OCI-LY1 (cell line): ENCODE measurements at regions not wholly inside any gene's neighbourhood (a gene's known extent, or its start where the extent isn't known, plus 50 kb on each side); places are given as distances from the start of the nearest gene placed in this dataset.

Experiments
- H2AFZ ChIP-seq: fragments of 200-600 bp; sonication (generic), shearing (Covaris generic); 2 replicates; pipeline ENCODE4 v1.6.0; 2014; ENCODE audit warnings: antibody characterized with exemption, mild to moderate bottlenecking, low read length
- H3F3A ChIP-seq: fragments of 200-600 bp; sonication (generic), shearing (Covaris generic); 2 replicates; pipeline ENCODE4 v1.6.0; 2014; ENCODE audit warnings: mild to moderate bottlenecking, antibody characterized with exemption, low read length, moderate library complexity; ENCODE audit not compliant: insufficient read depth
- H3K27ac ChIP-seq: fragments of 200-600 bp; sonication (generic); 2 replicates; pipeline ENCODE4 v1.5.1; 2014; ENCODE audit warnings: low read length, mixed run types, mild to moderate bottlenecking, low read depth; ENCODE audit not compliant: poor library complexity, severe bottlenecking
- H3K27me3 ChIP-seq: fragments of 200-600 bp; sonication (generic); 2 replicates; pipeline ENCODE4 v1.6.0; 2014; ENCODE audit warnings: antibody characterized with exemption, mild to moderate bottlenecking, low read length, moderate library complexity; ENCODE audit not compliant: insufficient read depth
- H3K36me3 ChIP-seq: fragments of 200-600 bp; sonication (generic); 2 replicates; pipeline ENCODE4 v1.6.1; 2014; ENCODE audit warnings: mild to moderate bottlenecking, antibody characterized with exemption, low read length, moderate library complexity, mixed read lengths; ENCODE audit not compliant: insufficient read depth
- H3K4me1 ChIP-seq: fragments of 200-600 bp; sonication (generic); 2 replicates; pipeline ENCODE4 v1.5.1; 2014; ENCODE audit warnings: mild to moderate bottlenecking, low read length, moderate library complexity; ENCODE audit not compliant: insufficient read depth, severe bottlenecking
- H3K4me2 ChIP-seq: fragments of 200-600 bp; sonication (generic), shearing (Covaris generic); 2 replicates; pipeline ENCODE4 v1.6.1; 2014; ENCODE audit warnings: low read length
- H3K4me3 ChIP-seq: fragments of 200-600 bp; sonication (generic); 2 replicates; pipeline ENCODE4 v1.5.1; 2014; ENCODE audit warnings: low read length, low read depth, mild to moderate bottlenecking, mixed read lengths; ENCODE audit not compliant: poor library complexity, severe bottlenecking
- H3K79me2 ChIP-seq: fragments of 200-600 bp; shearing (Covaris generic); 2 replicates; pipeline ENCODE4 v1.6.1; 2016; ENCODE audit warnings: mixed run types, low read length, mixed read lengths; ENCODE audit not compliant: insufficient read depth
- H3K9ac ChIP-seq: fragments of 200-600 bp; sonication (generic), shearing (Covaris generic); 2 replicates; pipeline ENCODE4 v1.6.1; 2014; ENCODE audit warnings: mild to moderate bottlenecking, low read length, mixed read lengths
- H3K9me2 ChIP-seq: fragments of 200-600 bp; sonication (generic), shearing (Covaris generic); 2 replicates; pipeline ENCODE4 v1.6.1; 2014; ENCODE audit warnings: low read depth, mild to moderate bottlenecking, low read length, mixed read lengths
- H3K9me3 ChIP-seq: fragments of 200-600 bp; shearing (Covaris generic); 2 replicates; pipeline ENCODE4 v1.6.1; 2014; ENCODE audit warnings: low read length, mixed read lengths
- H4K20me1 ChIP-seq: fragments of 200-600 bp; sonication (generic), shearing (Covaris generic); 2 replicates; pipeline ENCODE4 v1.6.0; 2016; ENCODE audit warnings: mild to moderate bottlenecking, low read length; ENCODE audit not compliant: insufficient read depth
- EZH2 ChIP-seq: fragments of 200-600 bp; sonication (generic), shearing (Covaris generic); IDR thresholded peaks from 2 replicates; pipeline ENCODE4 v1.8.0; 2017; ENCODE audit warnings: borderline replicate concordance, mixed run types, mild to moderate bottlenecking, antibody characterized with exemption, low read length, moderate library complexity, mixed read lengths
- TF ChIP-seq, protein P1 (sequence below): fragments of 200-600 bp; sonication (generic), shearing (Covaris generic); IDR thresholded peaks from 2 replicates; pipeline ENCODE4 v1.5.1; 2017; ENCODE audit warnings: mild to moderate bottlenecking, antibody characterized with exemption, low read length, moderate library complexity, mixed read lengths

DNA sequence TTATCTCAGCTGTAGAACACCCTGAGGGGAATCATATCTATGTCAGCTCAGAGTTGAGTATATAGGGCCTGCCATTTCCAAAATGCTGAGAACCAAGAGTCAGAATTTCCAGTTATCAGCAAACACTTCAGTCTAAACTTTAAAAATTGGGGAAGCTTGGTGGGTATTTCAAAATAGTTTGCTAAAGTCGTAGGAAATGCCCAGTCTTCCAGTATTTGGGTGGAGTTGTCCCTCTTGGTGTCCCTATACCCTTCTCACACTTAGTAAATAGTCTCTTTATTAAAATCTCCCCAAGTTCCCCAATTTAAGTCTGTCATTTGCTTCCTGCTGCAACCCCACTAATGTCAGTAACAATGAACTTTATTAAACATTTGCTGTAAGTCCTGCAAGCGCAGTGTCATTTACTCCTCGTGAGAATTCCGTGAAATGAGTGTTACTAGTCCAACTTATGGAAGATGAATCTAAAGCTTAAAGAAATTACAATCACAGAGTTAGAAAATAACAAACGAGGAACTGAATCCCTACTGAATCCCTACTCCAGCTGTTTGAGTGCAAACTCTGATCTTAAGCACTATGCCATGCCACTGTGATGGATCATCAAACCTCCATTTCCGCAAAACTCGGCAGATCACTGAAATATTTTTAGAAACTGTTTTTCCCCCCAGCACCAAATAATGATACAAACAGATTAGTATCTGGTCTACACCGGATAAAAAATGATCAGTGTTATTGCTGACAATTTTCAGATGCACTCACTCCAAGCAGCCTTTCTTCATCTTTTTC lies 341.7 kb upstream of the PROK2 start:
- Histone ChIP-seq H3K9me2 (no peaks in the 10 kb centered on the region), H3K27ac (no peak overlapping the region), H3K79me2 (no peaks in the 10 kb centered on the region), H3K4me2 (no peak overlapping the region), H4K20me1 (no peaks in the 10 kb centered on the region), H3K9ac (no peak overlapping the region), H3K27me3 (no peaks in the 10 kb centered on the region), H3K9me3 (no peaks in the 10 kb centered on the region; the same call in 1 of the 2 replicates), H3K4me3 (no peak overlapping the region), H3K36me3 (no peaks in the 10 kb centered on the region), H3F3A (no peaks in the 10 kb centered on the region), H2AFZ (no peak overlapping the region), H3K4me1 (no peaks in the 10 kb centered on the region)
- TF ChIP-seq, protein P1, sequence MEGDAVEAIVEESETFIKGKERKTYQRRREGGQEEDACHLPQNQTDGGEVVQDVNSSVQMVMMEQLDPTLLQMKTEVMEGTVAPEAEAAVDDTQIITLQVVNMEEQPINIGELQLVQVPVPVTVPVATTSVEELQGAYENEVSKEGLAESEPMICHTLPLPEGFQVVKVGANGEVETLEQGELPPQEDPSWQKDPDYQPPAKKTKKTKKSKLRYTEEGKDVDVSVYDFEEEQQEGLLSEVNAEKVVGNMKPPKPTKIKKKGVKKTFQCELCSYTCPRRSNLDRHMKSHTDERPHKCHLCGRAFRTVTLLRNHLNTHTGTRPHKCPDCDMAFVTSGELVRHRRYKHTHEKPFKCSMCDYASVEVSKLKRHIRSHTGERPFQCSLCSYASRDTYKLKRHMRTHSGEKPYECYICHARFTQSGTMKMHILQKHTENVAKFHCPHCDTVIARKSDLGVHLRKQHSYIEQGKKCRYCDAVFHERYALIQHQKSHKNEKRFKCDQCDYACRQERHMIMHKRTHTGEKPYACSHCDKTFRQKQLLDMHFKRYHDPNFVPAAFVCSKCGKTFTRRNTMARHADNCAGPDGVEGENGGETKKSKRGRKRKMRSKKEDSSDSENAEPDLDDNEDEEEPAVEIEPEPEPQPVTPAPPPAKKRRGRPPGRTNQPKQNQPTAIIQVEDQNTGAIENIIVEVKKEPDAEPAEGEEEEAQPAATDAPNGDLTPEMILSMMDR, result no peak
- TF ChIP-seq EZH2, result no peak

DNA sequence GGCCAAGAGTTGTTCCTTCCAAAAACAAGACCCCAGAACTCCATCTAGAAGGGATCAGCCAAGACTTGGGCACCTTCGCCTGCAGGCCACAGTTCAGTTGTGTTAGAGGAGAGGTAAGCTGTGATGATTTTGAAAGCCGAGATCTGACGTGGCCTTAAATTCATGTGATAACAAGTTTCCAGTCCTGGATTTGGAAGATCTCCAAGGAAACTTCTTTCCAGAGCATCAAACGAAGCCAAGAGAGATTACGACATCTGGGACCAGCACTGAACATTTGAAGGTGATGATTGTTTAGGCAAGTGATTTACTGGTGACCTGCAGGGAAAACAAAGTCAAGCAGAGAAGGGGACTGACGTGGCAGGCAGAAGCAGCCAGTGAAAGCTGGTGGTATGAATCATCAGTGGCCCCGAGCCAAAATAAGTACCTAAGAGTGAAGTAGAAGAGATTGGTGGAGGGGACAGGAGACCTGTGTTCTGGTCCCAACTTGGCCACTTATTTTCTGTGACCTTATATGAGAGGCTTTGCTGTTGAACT lies 339.0 kb upstream of the PROK2 start:
- H2AFZ ChIP-seq, result no peak overlapping the region
- H3K36me3 ChIP-seq, result no peaks in the 10 kb centered on the region
- H3K27ac ChIP-seq, result no peak overlapping the region
- H3K9me2 ChIP-seq, result no peaks in the 10 kb centered on the region
- H3K27me3 ChIP-seq, result no peaks in the 10 kb centered on the region
- no peak overlapping the region for H3K9ac ChIP-seq
- no peaks in the 10 kb centered on the region for H4K20me1 ChIP-seq
- H3K4me1 ChIP-seq, result no peaks in the 10 kb centered on the region
- no peak overlapping the region for H3K4me3 ChIP-seq
- H3F3A ChIP-seq, result no peaks in the 10 kb centered on the region
- no peak overlapping the region for H3K4me2 ChIP-seq
- TF ChIP-seq EZH2, result no peak
- TF ChIP-seq, protein P1, result no peak
- H3K79me2 ChIP-seq, result no peaks in the 10 kb centered on the region
- no peaks in the 10 kb centered on the region for H3K9me3 ChIP-seq

DNA sequence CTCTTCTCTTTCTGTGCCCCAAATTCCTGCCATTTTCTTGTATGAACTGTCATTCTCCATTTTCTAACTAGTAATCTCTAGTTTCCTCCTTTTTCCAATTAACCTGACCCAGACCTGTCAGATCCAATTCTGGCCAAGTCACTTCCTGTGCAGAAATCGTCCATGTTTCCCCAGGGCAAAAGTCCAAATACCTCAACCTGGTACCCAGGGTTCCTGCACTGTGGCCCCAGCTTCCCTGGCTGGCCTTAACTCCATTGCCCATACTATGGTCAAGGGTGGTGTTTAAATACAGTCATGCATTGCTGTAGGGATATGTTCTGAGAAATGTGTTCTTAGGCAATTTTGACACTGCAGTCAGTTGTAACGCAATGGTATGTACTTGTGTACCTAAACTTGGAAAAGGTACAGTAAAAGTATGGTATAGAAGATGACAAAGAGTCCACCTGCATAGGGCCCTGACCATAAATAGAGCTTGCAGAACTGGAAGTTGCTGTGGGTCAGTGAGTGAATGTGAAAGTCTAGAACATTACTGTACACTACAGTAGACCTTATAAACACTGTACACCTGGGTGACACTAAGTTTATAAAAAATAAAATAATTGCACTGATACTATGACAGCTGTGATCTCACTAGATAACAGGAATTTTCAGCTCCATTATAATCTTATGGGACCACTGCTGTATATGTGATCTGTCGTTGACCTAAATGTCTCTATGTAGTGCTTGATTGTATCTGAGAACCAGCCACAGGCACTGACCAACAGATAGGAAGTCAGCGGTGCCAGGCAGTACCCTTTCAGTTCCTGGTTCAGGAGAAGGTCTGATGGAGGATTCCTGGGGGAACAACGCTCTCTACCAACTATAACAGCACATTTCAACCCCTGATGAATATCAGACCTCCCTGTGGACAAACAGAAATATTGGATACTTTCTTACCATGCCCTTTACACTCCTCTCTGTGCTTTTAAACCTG lies 336.1 kb upstream of the PROK2 start:
- H3K27me3 ChIP-seq, result no peaks in the 10 kb centered on the region
- no peaks in the 10 kb centered on the region for H4K20me1 ChIP-seq
- no peak overlapping the region for H3K4me2 ChIP-seq
- no peaks in the 10 kb centered on the region for H3K9me3 ChIP-seq
- no peak overlapping the region for H3K27ac ChIP-seq
- H3K9ac ChIP-seq, result no peak overlapping the region
- no peaks in the 10 kb centered on the region for H3K9me2 ChIP-seq
- no peaks in the 10 kb centered on the region for H3K4me1 ChIP-seq
- no peak for TF ChIP-seq EZH2
- TF ChIP-seq, protein P1, result no peak
- H3K4me3 ChIP-seq, result no peak overlapping the region
- no peaks in the 10 kb centered on the region for H3K79me2 ChIP-seq
- no peaks in the 10 kb centered on the region for H3K36me3 ChIP-seq
- no peak overlapping the region for H2AFZ ChIP-seq
- no peaks in the 10 kb centered on the region for H3F3A ChIP-seq
